ENCODE measurements at regions not wholly inside any gene's neighbourhood (a gene's known extent, or its start where the extent isn't known, plus 50 kb on each side); places are given as distances from the start of the nearest gene placed in this dataset.

DNA sequence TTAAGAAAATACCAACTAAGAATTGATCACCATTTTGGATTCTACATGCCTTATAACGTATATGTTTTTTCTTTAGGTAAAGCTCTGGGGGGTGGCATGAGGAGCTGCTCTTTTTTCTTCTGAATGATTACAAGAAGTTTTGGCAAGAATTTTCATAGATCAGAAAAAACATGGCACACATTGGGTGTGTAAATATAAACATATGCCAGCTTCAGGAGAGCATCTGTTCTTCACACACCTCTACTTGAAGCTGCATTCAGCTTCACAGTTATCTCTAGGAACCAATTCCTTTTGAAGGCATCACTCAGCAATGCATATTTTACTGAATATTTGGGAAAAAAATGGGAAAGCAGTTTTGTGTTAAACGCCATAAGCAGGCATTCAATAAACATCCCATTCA is 122.7 kb upstream of the GHR start:
- Mint-ChIP-seq H3K27me3 (ENCODE audit: insufficient read depth) (no peaks in the 10 kb centered on the region), H3K36me3 (ENCODE audit: low read depth) (no peaks in the 10 kb centered on the region), H3K9me3 (peaks cover 31% of the 10 kb centered on the region), H3K4me1 (ENCODE audit: low read depth) (no peaks in the 10 kb centered on the region), H3K4me3 (no peak overlapping the region), H3K27ac (no peak overlapping the region)
- TF ChIP-seq, protein P1, sequence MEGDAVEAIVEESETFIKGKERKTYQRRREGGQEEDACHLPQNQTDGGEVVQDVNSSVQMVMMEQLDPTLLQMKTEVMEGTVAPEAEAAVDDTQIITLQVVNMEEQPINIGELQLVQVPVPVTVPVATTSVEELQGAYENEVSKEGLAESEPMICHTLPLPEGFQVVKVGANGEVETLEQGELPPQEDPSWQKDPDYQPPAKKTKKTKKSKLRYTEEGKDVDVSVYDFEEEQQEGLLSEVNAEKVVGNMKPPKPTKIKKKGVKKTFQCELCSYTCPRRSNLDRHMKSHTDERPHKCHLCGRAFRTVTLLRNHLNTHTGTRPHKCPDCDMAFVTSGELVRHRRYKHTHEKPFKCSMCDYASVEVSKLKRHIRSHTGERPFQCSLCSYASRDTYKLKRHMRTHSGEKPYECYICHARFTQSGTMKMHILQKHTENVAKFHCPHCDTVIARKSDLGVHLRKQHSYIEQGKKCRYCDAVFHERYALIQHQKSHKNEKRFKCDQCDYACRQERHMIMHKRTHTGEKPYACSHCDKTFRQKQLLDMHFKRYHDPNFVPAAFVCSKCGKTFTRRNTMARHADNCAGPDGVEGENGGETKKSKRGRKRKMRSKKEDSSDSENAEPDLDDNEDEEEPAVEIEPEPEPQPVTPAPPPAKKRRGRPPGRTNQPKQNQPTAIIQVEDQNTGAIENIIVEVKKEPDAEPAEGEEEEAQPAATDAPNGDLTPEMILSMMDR (IDR thresholded peaks at IDR 0.05): no peak
- DNase-seq: no peak

DNA sequence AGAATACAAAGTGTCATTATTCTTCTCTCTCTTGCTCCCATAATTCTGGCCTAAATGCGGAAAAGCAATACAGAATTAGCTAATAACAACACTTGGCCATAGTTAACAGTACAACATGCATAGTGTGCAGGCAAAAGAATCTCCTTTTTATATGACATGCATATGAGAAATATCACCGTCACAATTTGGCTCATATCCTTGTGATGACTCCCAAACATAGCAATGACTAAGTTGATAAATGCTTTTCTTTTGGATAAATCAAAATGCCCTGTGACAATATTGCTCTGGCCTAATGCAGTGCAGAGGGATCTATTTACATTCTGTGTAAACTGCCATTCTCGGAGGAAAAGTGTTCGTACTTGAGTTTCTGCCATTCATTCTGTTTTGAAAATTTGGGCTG is 121.9 kb upstream of the GHR start:
- no peak for DNase-seq
- peaks cover 30% of the 10 kb centered on the region for H3K9me3 Mint-ChIP-seq
- H3K4me3 Mint-ChIP-seq: no peak overlapping the region
- H3K27me3 Mint-ChIP-seq (ENCODE audit: insufficient read depth): no peaks in the 10 kb centered on the region
- H3K4me1 Mint-ChIP-seq (ENCODE audit: low read depth): no peaks in the 10 kb centered on the region
- no peak overlapping the region for H3K27ac Mint-ChIP-seq
- TF ChIP-seq, protein P1 (IDR thresholded peaks at IDR 0.05): no peak
- no peaks in the 10 kb centered on the region for H3K36me3 Mint-ChIP-seq (ENCODE audit: low read depth)

DNA sequence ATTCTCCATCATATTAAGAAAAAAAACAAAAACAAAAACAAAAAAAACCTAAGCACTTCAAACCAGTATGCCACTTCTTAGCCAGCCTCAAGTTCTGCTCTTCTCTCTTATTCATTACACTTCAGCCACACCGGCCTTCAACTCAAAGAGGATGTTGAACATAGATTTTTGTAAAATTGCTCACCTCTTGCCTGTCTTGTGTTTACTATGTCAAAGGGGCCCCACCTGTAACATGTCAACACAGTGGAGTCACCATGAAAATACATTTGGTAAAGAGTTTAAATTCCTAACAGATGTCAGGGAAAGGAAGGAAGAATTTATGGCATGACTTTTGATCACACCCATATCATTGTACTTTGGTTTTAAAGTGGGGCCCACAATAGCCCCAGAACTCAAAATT is 121.1 kb upstream of the GHR start:
- DNase-seq: no peak
- Mint-ChIP-seq H3K4me1 (ENCODE audit: low read depth) (no peaks in the 10 kb centered on the region), H3K4me3 (no peak overlapping the region), H3K27me3 (ENCODE audit: insufficient read depth) (no peaks in the 10 kb centered on the region), H3K9me3 (peaks cover 29% of the 10 kb centered on the region), H3K27ac (no peak overlapping the region), H3K36me3 (ENCODE audit: low read depth) (no peaks in the 10 kb centered on the region)
- TF ChIP-seq, protein P1 (IDR thresholded peaks at IDR 0.05): no peak

DNA sequence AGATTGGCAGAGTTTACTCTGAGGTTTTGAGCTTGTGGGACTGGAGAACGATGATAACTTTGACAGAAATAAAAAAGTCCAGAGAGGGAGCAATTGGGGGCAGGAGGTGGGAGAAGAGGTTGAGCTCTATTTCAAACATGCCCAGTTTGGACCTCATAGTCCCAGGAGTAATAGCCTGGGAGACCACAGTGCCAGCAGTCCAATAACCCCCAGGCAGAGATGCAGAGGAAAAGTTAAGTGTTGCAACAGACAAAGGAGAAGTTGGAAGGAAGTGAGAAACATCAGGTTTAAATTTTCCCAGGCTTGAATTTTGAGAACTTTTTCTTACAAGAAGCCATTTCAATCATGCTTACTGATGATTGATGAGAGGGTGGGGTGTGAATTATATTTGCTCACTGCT is 117.0 kb upstream of the GHR start:
- Mint-ChIP-seq H3K4me1 (ENCODE audit: low read depth) (no peaks in the 10 kb centered on the region), H3K27ac (no peak overlapping the region), H3K36me3 (ENCODE audit: low read depth) (no peaks in the 10 kb centered on the region), H3K4me3 (no peak overlapping the region), H3K27me3 (ENCODE audit: insufficient read depth) (no peaks in the 10 kb centered on the region), H3K9me3 (peaks cover 35% of the 10 kb centered on the region)
- DNase-seq: no peak
- TF ChIP-seq, protein P1 (IDR thresholded peaks at IDR 0.05): no peak

DNA sequence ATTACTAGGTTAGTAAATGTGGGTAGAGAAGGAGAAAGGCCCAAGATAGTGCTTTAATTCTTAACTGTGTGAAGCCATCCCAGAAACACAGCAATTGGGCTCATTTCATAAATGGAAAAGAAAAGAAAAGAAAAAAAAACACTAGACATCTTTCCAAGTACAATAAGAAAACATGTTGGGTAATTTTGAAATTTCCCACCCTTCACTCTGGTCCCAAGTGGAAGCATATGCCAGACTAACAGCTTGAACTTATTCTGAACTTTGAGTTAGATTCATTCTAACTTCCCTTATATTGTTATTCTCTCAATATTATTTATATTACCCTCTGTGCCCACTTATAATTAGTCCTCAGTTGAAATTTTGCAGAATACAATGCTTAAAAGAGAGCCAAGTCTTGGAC is 113.4 kb upstream of the GHR start:
- H3K9me3 Mint-ChIP-seq: peaks cover 48% of the 10 kb centered on the region
- H3K36me3 Mint-ChIP-seq (ENCODE audit: low read depth): no peaks in the 10 kb centered on the region
- TF ChIP-seq, protein P1 (IDR thresholded peaks at IDR 0.05): no peak
- no peaks in the 10 kb centered on the region for H3K27me3 Mint-ChIP-seq (ENCODE audit: insufficient read depth)
- no peak overlapping the region for H3K27ac Mint-ChIP-seq
- DNase-seq: no peak
- H3K4me3 Mint-ChIP-seq: no peak overlapping the region
- H3K4me1 Mint-ChIP-seq (ENCODE audit: low read depth): no peaks in the 10 kb centered on the region

DNA sequence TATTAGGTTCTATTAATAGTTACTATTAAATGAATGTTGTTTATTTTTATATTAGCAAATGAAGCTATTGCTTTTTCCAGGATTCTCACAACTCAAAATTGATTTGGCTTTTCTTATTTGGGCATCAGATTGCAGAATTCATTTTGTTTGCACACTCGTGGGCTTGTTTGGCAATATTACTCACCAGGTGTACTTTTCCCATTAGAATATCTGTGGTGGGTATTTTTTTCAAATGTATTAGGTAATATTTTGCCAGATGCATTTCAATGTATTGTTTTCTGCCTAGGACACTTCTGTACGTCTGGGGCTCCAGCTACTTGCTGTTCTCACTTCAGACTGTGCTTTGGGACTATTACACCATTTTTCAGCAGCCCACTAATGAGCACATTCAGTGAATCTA is 108.0 kb upstream of the GHR start:
- peaks cover 68% of the 10 kb centered on the region for H3K9me3 Mint-ChIP-seq
- H3K36me3 Mint-ChIP-seq (ENCODE audit: low read depth): peaks cover 11% of the 10 kb centered on the region
- DNase-seq: no peak
- H3K4me1 Mint-ChIP-seq (ENCODE audit: low read depth): no peaks in the 10 kb centered on the region
- TF ChIP-seq, protein P1 (IDR thresholded peaks at IDR 0.05): no peak
- no peak overlapping the region for H3K4me3 Mint-ChIP-seq
- no peaks in the 10 kb centered on the region for H3K27me3 Mint-ChIP-seq (ENCODE audit: insufficient read depth)
- no peak overlapping the region for H3K27ac Mint-ChIP-seq
